GM12878 (cell line): ENCODE measurements at regions not wholly inside any gene's neighbourhood (a gene's known extent, or its start where the extent isn't known, plus 50 kb on each side); places are given as distances from the start of the nearest gene placed in this dataset.

Experiments used
- ATF2 ChIP-seq: IDR thresholded peaks from 2 replicates; pipeline ENCODE4 v1.6.1; 2012; ENCODE audit warnings: low read length, inconsistent platforms
- BCL11A ChIP-seq: IDR thresholded peaks from 2 replicates; pipeline ENCODE4 v1.6.1; 2011; ENCODE audit warnings: low read depth, low read length
- CEBPZ ChIP-seq: fragments of 150-350 bp; IDR thresholded peaks from 2 replicates; pipeline ENCODE4 v1.6.1; 2016; ENCODE audit warnings: low read depth, low read length
- EP300 ChIP-seq, 2 experiments: fragments of 150-350 bp in 1 of 2; IDR thresholded peaks; 2 replicates each; pipeline ENCODE4 v1.6.1; 2011 to 2012; ENCODE audit warnings: low read depth in 2 of 2, low read length in 2 of 2, borderline replicate concordance in 1 of 2, improper control_type of control experiment in 1 of 2, inconsistent platforms in 1 of 2; ENCODE audit not compliant: control insufficient read depth in 1 of 2
- PAX5 ChIP-seq: IDR thresholded peaks from 2 replicates; pipeline ENCODE4 v1.6.1; 2011; ENCODE audit warnings: low read depth, low read length, borderline replicate concordance
- POLR2AphosphoS5 ChIP-seq: IDR thresholded peaks from 2 replicates; pipeline ENCODE4 v1.6.1; 2011; ENCODE audit warnings: mild to moderate bottlenecking, low read length, inconsistent platforms
- RELA ChIP-seq: fragments of 450-650 bp; IDR thresholded peaks from 2 replicates; pipeline ENCODE4 v1.8.0; 2014; ENCODE audit warnings: borderline replicate concordance; ENCODE audit not compliant: partially characterized antibody
- SP1 ChIP-seq: IDR thresholded peaks from one replicate; pipeline ENCODE4 v1.6.1; 2011; ENCODE audit warnings: low read depth, low read length
- SUPT20H ChIP-seq: IDR thresholded peaks from 2 replicates; pipeline ENCODE4 v1.6.1; 2011; ENCODE audit warnings: low read depth, mild to moderate bottlenecking, low read length, moderate library complexity, borderline replicate concordance; ENCODE audit not compliant: control insufficient read depth
- TAF1 ChIP-seq: IDR thresholded peaks from 2 replicates; pipeline ENCODE4 v1.6.1; 2011; ENCODE audit warnings: mild to moderate bottlenecking, low read depth, low read length, borderline replicate concordance
- ZBTB11 ChIP-seq: fragments of 450-650 bp; formaldehyde crosslinking; IDR thresholded peaks from 2 replicates; pipeline ENCODE4 v1.5.0; 2022; ENCODE audit warnings: mild to moderate bottlenecking, missing genetic modification characterization
- ZNF384 ChIP-seq: IDR thresholded peaks from 2 replicates; pipeline ENCODE4 v1.6.1; 2012; ENCODE audit warnings: low read depth, mild to moderate bottlenecking, low read length, improper control_type of control experiment, borderline replicate concordance
- TF ChIP-seq, protein P1 (sequence below): fragments of 450-650 bp; IDR thresholded peaks from 2 replicates; pipeline ENCODE4 v1.6.1; 2018; ENCODE audit warnings: mild to moderate bottlenecking, low read depth, moderate library complexity; ENCODE audit not compliant: partially characterized antibody
- TF ChIP-seq, protein P2 (sequence below): fragments of 450-650 bp; IDR thresholded peaks from 2 replicates; pipeline ENCODE4 v1.6.1; 2017; ENCODE audit warnings: mild to moderate bottlenecking

GRCh38 chr1:226798427-226799411 lies 59.6 kb upstream of the ITPKB start (continued):
- TF ChIP-seq BCL11A (0 out of 2 replicates have a peak, but pooled peaks have one; percentile 9), POLR2AphosphoS5 (no peak), SP1 (no peak), TAF1 (peak; percentile 55; the same call in 1 of the 2 replicates), ZNF384 (no peak), PAX5 (peak; percentile 68), ATF2 (no peak), CEBPZ (no peak), ZBTB11 (CRISPR knock-in tag) (no peak), EP300 (IDR thresholded peaks at IDR 0.05; ENCODE audit: borderline replicate concordance in 1 of 2, control insufficient read depth in 1 of 2, low read depth in 2 of 2, low read length in 2 of 2) (no peak), SUPT20H (no peak), RELA (no peak)
- TF ChIP-seq, protein P1, sequence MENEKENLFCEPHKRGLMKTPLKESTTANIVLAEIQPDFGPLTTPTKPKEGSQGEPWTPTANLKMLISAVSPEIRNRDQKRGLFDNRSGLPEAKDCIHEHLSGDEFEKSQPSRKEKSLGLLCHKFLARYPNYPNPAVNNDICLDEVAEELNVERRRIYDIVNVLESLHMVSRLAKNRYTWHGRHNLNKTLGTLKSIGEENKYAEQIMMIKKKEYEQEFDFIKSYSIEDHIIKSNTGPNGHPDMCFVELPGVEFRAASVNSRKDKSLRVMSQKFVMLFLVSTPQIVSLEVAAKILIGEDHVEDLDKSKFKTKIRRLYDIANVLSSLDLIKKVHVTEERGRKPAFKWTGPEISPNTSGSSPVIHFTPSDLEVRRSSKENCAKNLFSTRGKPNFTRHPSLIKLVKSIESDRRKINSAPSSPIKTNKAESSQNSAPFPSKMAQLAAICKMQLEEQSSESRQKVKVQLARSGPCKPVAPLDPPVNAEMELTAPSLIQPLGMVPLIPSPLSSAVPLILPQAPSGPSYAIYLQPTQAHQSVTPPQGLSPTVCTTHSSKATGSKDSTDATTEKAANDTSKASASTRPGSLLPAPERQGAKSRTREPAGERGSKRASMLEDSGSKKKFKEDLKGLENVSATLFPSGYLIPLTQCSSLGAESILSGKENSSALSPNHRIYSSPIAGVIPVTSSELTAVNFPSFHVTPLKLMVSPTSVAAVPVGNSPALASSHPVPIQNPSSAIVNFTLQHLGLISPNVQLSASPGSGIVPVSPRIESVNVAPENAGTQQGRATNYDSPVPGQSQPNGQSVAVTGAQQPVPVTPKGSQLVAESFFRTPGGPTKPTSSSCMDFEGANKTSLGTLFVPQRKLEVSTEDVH = no peak
- TF ChIP-seq, protein P2, sequence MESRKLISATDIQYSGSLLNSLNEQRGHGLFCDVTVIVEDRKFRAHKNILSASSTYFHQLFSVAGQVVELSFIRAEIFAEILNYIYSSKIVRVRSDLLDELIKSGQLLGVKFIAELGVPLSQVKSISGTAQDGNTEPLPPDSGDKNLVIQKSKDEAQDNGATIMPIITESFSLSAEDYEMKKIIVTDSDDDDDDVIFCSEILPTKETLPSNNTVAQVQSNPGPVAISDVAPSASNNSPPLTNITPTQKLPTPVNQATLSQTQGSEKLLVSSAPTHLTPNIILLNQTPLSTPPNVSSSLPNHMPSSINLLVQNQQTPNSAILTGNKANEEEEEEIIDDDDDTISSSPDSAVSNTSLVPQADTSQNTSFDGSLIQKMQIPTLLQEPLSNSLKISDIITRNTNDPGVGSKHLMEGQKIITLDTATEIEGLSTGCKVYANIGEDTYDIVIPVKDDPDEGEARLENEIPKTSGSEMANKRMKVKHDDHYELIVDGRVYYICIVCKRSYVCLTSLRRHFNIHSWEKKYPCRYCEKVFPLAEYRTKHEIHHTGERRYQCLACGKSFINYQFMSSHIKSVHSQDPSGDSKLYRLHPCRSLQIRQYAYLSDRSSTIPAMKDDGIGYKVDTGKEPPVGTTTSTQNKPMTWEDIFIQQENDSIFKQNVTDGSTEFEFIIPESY = peak; percentile 46; the same call in 1 of the 2 replicates
